GM12878 (cell line): ENCODE measurements at regions not wholly inside any gene's neighbourhood (a gene's known extent, or its start where the extent isn't known, plus 50 kb on each side); places are given as distances from the start of the nearest gene placed in this dataset.

Source experiments
- ATAC-seq: fragments of 200-7000 bp; cut with Tn5 transposase; 3 replicates; pipeline ENCODE4 v1.9.1; 2020; ENCODE audit warnings: mild to moderate bottlenecking, moderate library complexity
- BruUV-seq: library from RNA; stranded (reverse); fragments of 400-500 nt; replicated peaks from 2 replicates; lab custom pipeline; 2021; lab: Mats Ljungman, UMichigan
- CTCF ChIA-PET: fragments of 300-600 bp; sonication (Branson Sonifier 250); formaldehyde crosslinking; extraction: SDS; loops from one replicate; lab custom pipeline; 2021; ENCODE audit warnings: inconsistent platforms; lab: Yijun Ruan, JAX
- POLR2A ChIA-PET: fragments of 350-600 bp; formaldehyde crosslinking; extraction: SDS; loops from one replicate; lab custom pipeline; 2021; ENCODE audit warnings: inconsistent platforms; lab: Charles Lee
- RAD21 ChIA-PET: fragments of 300-600 bp; sonication (Branson Sonifier 250); formaldehyde crosslinking; loops from one replicate; lab custom pipeline; 2023; ENCODE audit warnings: antibody characterized with exemption; ENCODE audit not compliant: unreplicated experiment; lab: Charles Lee
- SMC1A ChIA-PET: fragments of 300-600 bp; sonication (Branson Sonifier 250); formaldehyde crosslinking; loops from one replicate; lab custom pipeline; 2023; ENCODE audit not compliant: unreplicated experiment, uncharacterized antibody; lab: Charles Lee
- DNase-seq: peaks from one replicate; pipeline ENCODE4 v3.0.0-alpha.2; 2011; ENCODE audit warnings: low read depth, low spot score
- FAIRE-seq: peaks from 3 replicates; lab custom pipeline; 2011; peaks lifted over from hg19 to GRCh38; lab: Jason Lieb, UNC
- H2AFZ ChIP-seq: 2 replicates; pipeline ENCODE4 v1.6.0; 2011; ENCODE audit warnings: low read depth, low read length, control low read depth; ENCODE audit not compliant: control insufficient read depth
- H3K27ac ChIP-seq: 2 replicates; pipeline ENCODE4 v1.5.1; 2011; ENCODE audit warnings: control low read depth; ENCODE audit not compliant: control insufficient read depth, insufficient read depth
- H3K27me3 ChIP-seq, 2 experiments: replicated peaks in 1 of 2; 2 replicates each; pipeline versions ENCODE4 v1.6.0 to v1.6.1; 2011; ENCODE audit warnings: low read length in 1 of 2; ENCODE audit not compliant: control insufficient read depth in 2 of 2, insufficient read depth in 2 of 2
- H3K36me3 ChIP-seq, 2 experiments: 2 replicates each; pipeline ENCODE4 v1.5.1; 2011; ENCODE audit warnings: low read length in 1 of 2; ENCODE audit not compliant: control insufficient read depth in 2 of 2, insufficient read depth in 2 of 2
- H3K4me1 ChIP-seq: 2 replicates; pipeline ENCODE4 v1.6.1; 2011; ENCODE audit warnings: mild to moderate bottlenecking, low read length, moderate library complexity, mixed read lengths; ENCODE audit not compliant: control insufficient read depth, insufficient read depth
- H3K4me2 ChIP-seq: 2 replicates; pipeline ENCODE4 v1.6.0; 2011; ENCODE audit warnings: control low read depth; ENCODE audit not compliant: control insufficient read depth, insufficient read depth
- H3K4me3 ChIP-seq: fragments of 200-600 bp; sonication (generic); 2 replicates; pipeline ENCODE4 v1.5.1; 2016
- H3K79me2 ChIP-seq: 2 replicates; pipeline ENCODE4 v1.6.0; 2011; ENCODE audit warnings: low read length; ENCODE audit not compliant: control insufficient read depth, insufficient read depth
- H3K9ac ChIP-seq: 2 replicates; pipeline ENCODE4 v1.8.0; 2011; ENCODE audit warnings: low read length, control low read depth, mixed read lengths; ENCODE audit not compliant: control insufficient read depth, insufficient read depth
- H3K9me3 ChIP-seq: replicated peaks from 3 replicates; pipeline ENCODE4 v1.5.1; 2011; ENCODE audit warnings: mild to moderate bottlenecking, low read length; ENCODE audit not compliant: control insufficient read depth, insufficient read depth
- H4K20me1 ChIP-seq: 2 replicates; pipeline ENCODE4 v1.6.0; 2011; ENCODE audit not compliant: control insufficient read depth, insufficient read depth
- BHLHE40 ChIP-seq, 2 experiments: fragments of 450-650 bp in 1 of 2; IDR thresholded peaks; 2 replicates each; pipeline ENCODE4 v1.6.1; 2011 to 2017; ENCODE audit warnings: low read depth in 2 of 2, borderline replicate concordance in 1 of 2, improper control_type of control experiment in 1 of 2, low read length in 1 of 2, mild to moderate bottlenecking in 1 of 2
- CEBPZ ChIP-seq: fragments of 150-350 bp; IDR thresholded peaks from 2 replicates; pipeline ENCODE4 v1.6.1; 2016; ENCODE audit warnings: low read depth, low read length
- CREB1 ChIP-seq: IDR thresholded peaks from 2 replicates; pipeline ENCODE4 v1.6.1; 2012; ENCODE audit warnings: low read depth, mild to moderate bottlenecking, inconsistent platforms
- CUX1 ChIP-seq: IDR thresholded peaks from 2 replicates; pipeline ENCODE4 v1.6.1; 2012; ENCODE audit warnings: improper control_type of control experiment, low read depth, low read length; ENCODE audit not compliant: insufficient replicate concordance
- E2F8 ChIP-seq: fragments of 450-650 bp; IDR thresholded peaks from 2 replicates; pipeline ENCODE4 v1.6.1; 2018; ENCODE audit warnings: mild to moderate bottlenecking, low read depth, moderate library complexity; ENCODE audit not compliant: partially characterized antibody
- HDGF ChIP-seq: fragments of 450-650 bp; IDR thresholded peaks from 2 replicates; pipeline ENCODE4 v1.6.1; 2016; ENCODE audit warnings: antibody characterized with exemption
- NFIC ChIP-seq: IDR thresholded peaks from 2 replicates; pipeline ENCODE4 v1.6.1; 2012; ENCODE audit warnings: low read depth, mild to moderate bottlenecking, inconsistent platforms, low read length, moderate library complexity
- NFXL1 ChIP-seq: fragments of 450-650 bp; IDR thresholded peaks from 2 replicates; pipeline ENCODE4 v1.6.1; 2017; ENCODE audit warnings: antibody characterized with exemption, mild to moderate bottlenecking, borderline replicate concordance
- POLR2AphosphoS2 ChIP-seq: IDR thresholded peaks from 2 replicates; pipeline ENCODE4 v1.6.1; 2011; ENCODE audit warnings: low read depth, mild to moderate bottlenecking, low read length, improper control_type of control experiment, moderate library complexity
- RAD51 ChIP-seq: fragments of 450-650 bp; IDR thresholded peaks from 2 replicates; pipeline ENCODE4 v1.6.1; 2016; ENCODE audit warnings: moderate library complexity, mild to moderate bottlenecking, inconsistent platforms
- YY1 ChIP-seq: IDR thresholded peaks from 2 replicates; pipeline ENCODE4 v1.6.1; 2011; ENCODE audit warnings: low read depth, mild to moderate bottlenecking, low read length
- ZNF24 ChIP-seq: fragments of 450-650 bp; IDR thresholded peaks from 2 replicates; pipeline ENCODE4 v1.6.1; 2017; ENCODE audit warnings: antibody characterized with exemption, mild to moderate bottlenecking
- WGBS: methylation state at CpG from one replicate; pipeline ENCODE4 v1.1.6; 2016; ENCODE audit warnings: low lambda C conversion rate; ENCODE audit not compliant: insufficient replicate concordance, insufficient coverage; ENCODE audit errors: missing lambda C conversion rate; 5-methylcytosine and 5-hydroxymethylcytosine counted together
- in situ Hi-C: fragments of 300-500 bp; cut with MboI; formaldehyde crosslinking; loops from 9 replicates; pipeline ENCODE4 v1.14.3; 2018; ENCODE audit warnings: mixed read lengths
- intact Hi-C: fragments of 100-400 bp; cut with micrococcal nuclease; formaldehyde crosslinking; loops from one replicate; pipeline ENCODE4 v1.14.2; 2022; ENCODE audit not compliant: unreplicated experiment
- TF ChIP-seq, protein P1 (sequence below): IDR thresholded peaks from 2 replicates; pipeline ENCODE4 v1.6.1; 2012; ENCODE audit warnings: low read depth, low read length, improper control_type of control experiment

DNA sequence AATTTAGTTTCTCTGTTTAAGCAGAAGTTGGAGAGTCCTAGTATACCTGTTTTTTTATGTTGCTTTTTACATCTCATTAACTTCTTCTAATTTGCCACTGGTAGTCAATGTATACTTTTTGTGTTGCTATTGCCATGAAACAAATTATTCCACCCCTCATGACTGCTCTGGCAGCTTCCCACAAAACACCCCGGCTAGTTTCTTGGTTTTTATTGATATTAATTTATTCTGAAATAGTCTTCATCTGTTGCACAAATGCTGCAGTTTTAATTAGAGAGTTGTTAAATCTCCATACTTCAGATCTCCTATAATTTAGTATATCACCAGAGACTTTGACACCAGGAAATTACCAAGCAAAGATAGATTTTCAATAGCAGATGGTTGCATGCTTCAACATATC lies 1159.3 kb upstream of the PRR20A start:
- H3K36me3 ChIP-seq = no peaks in the 10 kb centered on the region
- H4K20me1 ChIP-seq = no peaks in the 10 kb centered on the region
- in situ Hi-C loops = no loop called here
- no peak overlapping the region for H3K27ac ChIP-seq
- intact Hi-C loops = no loop called here
- H3K4me1 ChIP-seq = no peaks in the 10 kb centered on the region
- ChIA-PET SMC1A (no interaction called here), CTCF (no interaction called here), RAD21 (no interaction called here), POLR2A (no interaction called here)
- H3K4me3 ChIP-seq = no peak overlapping the region
- BruUV-seq = no TSS peak
- H3K9ac ChIP-seq = no peak overlapping the region
- DNase-seq (no peak), ATAC-seq (no peak), FAIRE-seq (no peak)
- H3K79me2 ChIP-seq = no peaks in the 10 kb centered on the region
- no peak overlapping the region for H3K4me2 ChIP-seq
- H3K27me3 ChIP-seq = no peaks in the 10 kb centered on the region
- H3K9me3 ChIP-seq = no peaks in the 10 kb centered on the region; the same call in 2 of the 3 replicates
- 0% methylated on average over 1 of the region's 1 CpG for WGBS
- no peak overlapping the region for H2AFZ ChIP-seq
- TF ChIP-seq YY1 (no peak), CEBPZ (no peak), RAD51 (no peak), ZNF24 (no peak), CUX1 (no peak), HDGF (no peak), POLR2AphosphoS2 (no peak), E2F8 (no peak), BHLHE40 (IDR thresholded peaks at IDR 0.05; ENCODE audit: borderline replicate concordance in 1 of 2, low read depth in 2 of 2, low read length in 1 of 2) (no peak), NFIC (no peak), NFXL1 (no peak), CREB1 (no peak)
- TF ChIP-seq, protein P1, sequence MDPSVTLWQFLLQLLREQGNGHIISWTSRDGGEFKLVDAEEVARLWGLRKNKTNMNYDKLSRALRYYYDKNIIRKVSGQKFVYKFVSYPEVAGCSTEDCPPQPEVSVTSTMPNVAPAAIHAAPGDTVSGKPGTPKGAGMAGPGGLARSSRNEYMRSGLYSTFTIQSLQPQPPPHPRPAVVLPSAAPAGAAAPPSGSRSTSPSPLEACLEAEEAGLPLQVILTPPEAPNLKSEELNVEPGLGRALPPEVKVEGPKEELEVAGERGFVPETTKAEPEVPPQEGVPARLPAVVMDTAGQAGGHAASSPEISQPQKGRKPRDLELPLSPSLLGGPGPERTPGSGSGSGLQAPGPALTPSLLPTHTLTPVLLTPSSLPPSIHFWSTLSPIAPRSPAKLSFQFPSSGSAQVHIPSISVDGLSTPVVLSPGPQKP = no peak
